ENCODE measurements at regions not wholly inside any gene's neighbourhood (a gene's known extent, or its start where the extent isn't known, plus 50 kb on each side); places are given as distances from the start of the nearest gene placed in this dataset.
"Not testable (repeated sequence)": the region's sequence is repeated elsewhere in the genome, so short reads cannot be mapped to it uniquely, and the experiment has no call there.

DNA sequence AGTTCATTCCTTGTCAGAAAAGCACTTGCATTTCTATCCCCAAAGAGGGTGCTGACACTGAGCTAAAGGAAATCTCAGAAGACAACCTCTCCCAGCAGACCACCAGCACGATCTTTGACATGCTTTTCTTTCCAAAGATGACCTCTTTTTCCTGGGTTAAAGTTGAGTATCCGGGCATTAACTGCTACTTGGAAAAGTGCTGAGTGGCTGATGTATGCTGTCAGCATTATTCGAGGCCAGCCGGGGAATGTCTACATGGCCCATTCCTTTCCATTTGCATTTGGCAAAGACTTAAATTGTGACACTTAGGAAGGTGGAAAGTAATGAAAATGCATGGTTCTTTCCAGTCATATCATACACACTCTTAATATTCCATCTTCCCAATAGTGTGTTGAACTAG is 90.6 kb upstream of the SKAP2 start:
- no peak for DNase-seq

DNA sequence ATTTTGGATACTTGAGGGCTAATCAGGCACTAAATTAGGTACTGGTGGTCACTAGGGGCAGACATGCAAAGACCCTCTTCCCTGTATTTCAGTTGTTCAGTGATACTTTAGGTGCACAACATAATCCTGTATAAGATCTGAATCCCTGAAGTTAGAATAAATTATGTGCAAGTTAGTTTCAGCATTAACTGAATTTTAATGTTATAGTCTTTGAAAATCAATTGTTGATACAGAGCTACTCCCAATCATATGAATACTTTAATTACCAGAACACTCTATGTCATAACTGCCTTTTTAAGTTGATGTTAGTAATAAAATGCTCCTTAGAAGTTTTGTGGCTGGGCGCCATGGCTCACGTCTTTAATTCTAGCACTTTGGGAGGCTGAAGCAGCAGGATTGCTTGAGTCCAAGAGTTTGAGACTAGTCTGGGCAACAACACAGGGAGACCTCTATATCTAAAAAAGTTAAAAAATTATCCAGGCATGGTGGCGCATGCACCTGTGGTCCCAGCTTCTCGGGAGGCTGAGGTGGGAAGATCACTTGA is 87.1 kb upstream of the SKAP2 start:
- no peak for DNase-seq

- DNase-seq, result no peak
Observed at GRCh38 chr7:26950889-26951288, 86.5 kb upstream of the SKAP2 start.

DNA sequence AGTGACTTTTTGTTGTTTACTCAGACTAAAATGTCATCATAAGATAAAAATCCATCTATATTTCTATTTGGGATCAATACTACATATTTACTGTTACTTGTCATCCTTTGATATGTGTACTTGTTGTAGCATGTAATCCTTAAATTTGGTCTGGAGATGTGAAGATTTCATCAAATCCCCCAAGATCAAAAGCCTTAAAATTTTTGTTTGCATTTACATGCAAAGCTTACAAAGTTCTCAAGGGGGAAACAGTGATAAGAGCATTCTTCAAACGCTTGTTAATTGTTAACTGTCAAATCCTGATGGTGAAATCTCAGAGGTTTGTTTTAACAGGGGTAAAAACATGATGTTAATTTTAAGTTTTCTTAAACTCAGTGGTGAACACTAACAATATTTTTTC is 84.9 kb upstream of the SKAP2 start:
- no peak for DNase-seq

GRCh38 chr7:26948617-26949118 is 84.3 kb upstream of the SKAP2 start:
- no peak for DNase-seq

DNA sequence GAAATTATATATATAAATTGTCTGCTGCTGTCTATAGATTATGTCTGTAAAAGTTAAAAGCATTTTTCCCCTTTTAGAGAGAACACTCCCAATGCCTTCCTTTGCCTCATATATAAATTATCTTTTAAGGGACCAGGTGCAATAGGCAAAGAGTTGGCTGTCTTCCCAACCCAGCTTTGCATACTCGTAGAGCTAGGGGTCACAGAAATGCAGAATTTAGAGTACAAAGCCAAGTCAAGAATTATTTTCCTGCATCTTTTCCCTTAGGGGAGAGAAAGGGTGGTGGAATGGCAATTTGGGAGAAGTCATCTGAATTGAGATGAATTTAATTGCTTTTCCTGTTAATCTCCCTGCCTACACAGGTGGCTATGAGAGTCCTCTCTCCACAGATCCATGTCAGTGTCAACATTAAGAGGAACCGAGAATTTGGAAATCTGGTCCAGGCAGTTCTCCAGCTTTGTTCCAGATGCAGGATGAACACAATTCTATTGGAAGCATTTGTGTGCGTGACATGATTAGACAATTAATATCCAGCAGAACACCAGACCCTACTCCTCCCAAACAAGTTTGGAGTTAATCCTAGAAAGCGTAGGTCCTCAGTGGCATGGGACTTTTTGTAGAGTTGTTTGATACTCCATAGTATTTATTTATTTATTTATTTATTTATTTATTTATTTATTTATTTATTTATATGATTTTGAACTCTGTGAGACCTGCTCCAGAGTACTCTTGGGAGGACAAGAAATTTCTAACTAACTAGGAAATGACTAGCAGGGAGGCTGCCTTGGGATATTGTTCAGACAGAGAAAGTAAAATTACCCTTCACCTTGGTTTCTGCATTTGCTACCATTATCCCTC is 80.3 kb upstream of the SKAP2 start:
- no peak for DNase-seq

DNA sequence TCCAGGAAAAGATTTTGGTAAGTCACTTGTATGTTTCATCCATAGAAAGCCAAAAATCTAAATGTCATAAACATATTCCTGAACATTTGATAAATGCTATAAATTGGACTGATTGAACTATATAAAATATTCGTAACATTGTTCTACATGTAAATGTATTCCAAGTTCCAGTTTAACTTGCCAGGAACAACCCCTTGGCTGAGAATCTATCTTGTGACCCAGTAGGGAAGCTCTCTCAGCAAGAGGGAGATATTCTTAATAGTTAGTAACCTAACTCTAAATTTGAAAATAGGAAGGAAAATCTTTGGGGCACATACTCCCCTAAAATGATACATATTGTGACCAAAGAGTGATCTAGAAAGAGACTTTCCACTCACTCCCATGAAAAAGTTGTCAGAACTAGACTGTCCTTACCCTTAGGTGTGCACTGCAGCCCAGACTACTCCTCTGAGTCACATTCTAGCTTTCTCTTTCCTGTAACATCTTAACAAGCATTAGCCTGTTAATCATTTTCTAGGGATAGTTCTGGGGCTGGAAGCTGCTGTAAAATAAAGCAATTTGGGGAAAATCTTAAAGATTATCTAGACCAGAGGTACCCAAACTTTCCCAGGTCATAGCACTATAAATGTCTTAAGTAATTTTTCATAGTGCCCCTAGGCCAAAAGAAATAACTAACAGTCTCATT is 73.7 kb upstream of the SKAP2 start:
- no peak for DNase-seq

- DNase-seq, result no peak
Observed at GRCh38 chr7:26937306-26937705, 72.9 kb upstream of the SKAP2 start.

- not testable (repeated sequence) for DNase-seq
Observed at GRCh38 chr7:26932616-26933015, 68.2 kb upstream of the SKAP2 start.

DNA sequence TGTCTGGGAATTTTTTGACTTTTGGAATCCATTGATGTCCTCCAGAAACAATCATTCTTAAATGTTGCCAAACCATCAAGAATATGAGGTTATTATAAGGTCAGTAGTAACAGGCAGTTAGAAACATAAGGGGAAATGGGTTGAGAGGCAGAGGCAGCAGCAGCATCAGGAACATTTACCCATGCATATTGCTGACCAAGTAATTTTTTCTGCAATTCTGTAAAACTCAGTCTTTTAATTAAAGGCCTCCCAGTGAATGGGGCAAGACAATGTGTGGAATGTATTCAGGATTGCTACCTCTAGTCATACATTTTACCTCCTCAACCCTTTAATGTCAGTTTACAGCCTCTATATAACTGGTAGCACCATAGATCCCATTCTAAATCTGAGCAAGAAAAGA is 66.5 kb upstream of the SKAP2 start:
- DNase-seq, result no peak

DNA sequence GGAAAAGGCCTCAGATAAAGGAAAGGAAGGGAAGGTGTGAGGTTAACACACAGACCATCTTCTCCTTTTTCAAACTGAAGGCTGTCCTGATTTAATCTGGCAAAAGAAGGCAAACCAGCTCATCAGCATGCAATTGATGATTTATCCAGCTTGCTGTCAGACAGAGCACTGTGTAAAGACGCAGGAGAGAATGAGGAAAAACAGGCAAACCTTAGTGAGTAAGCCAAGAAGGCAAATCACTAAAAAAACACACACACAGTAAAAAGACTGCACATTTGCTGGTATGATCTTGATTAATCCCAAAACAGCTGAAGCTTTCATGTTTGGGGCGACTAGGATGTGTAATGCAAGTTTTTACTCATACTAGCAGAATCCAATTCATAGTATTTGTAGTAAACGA is 65.8 kb upstream of the SKAP2 start:
- no peak for DNase-seq

GRCh38 chr7:26928703-26929347 is 64.4 kb upstream of the SKAP2 start:
- DNase-seq, result no peak

- no peak for DNase-seq
Observed at GRCh38 chr7:26925768-26926167, 61.4 kb upstream of the SKAP2 start.

- no peak for DNase-seq
Observed at GRCh38 chr7:26924149-26924767, 59.9 kb upstream of the SKAP2 start.

DNA sequence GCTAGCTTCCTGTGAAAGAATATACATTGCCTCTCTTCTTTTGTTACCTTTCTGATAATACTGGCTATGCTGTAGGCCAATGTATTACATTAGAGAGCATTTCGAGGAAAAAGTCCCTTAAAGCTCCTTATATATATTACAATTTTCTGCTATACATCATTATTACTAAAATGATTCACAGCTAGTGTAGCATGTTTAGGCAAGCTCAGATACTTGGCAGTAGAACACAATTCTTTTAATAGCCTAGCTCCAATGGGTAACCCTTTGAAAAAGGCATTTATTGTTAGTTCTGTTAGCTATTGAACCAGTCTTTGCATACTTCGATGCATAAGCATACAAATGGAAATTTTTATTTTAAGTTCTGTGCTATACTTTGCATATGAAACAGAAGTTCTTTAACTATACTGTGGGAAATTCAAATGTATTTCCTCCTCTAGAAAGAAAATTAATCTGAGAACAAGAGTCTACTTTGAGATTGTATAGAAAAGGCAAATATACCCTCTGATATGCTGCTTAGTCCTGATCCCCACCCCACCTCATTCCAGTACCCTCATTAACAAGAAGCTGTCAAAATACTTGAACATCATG is 55.6 kb upstream of the SKAP2 start:
- no peak for DNase-seq

GRCh38 chr7:26918241-26918640 is 53.9 kb upstream of the SKAP2 start:
- DNase-seq, result no peak

- no peak for DNase-seq
Observed at GRCh38 chr7:26916779-26917320, 52.5 kb upstream of the SKAP2 start.

GRCh38 chr7:26916336-26916735 is 51.9 kb upstream of the SKAP2 start:
- no peak for DNase-seq
